Nephron progenitor cell (in vitro differentiated cells): ENCODE measurements at regions not wholly inside any gene's neighbourhood (a gene's known extent, or its start where the extent isn't known, plus 50 kb on each side); places are given as distances from the start of the nearest gene placed in this dataset.

Source experiments
- DNase-seq: peaks from one replicate; pipeline ENCODE4 v3.0.0; 2021
- H3K27ac Mint-ChIP-seq: 2 replicates; pipeline ENCODE4 v1.8.0; 2021; ENCODE audit warnings: mild to moderate bottlenecking, moderate library complexity, mixed read lengths
- H3K27me3 Mint-ChIP-seq: 2 replicates; pipeline ENCODE4 v1.8.0; 2021; ENCODE audit warnings: mild to moderate bottlenecking, low read depth, mixed read lengths; ENCODE audit not compliant: poor library complexity
- H3K36me3 Mint-ChIP-seq: 2 replicates; pipeline ENCODE4 v1.8.0; 2021; ENCODE audit warnings: low read depth, mixed read lengths
- H3K4me1 Mint-ChIP-seq: 2 replicates; pipeline ENCODE4 v1.8.0; 2021; ENCODE audit warnings: mixed read lengths
- H3K4me3 Mint-ChIP-seq: 2 replicates; pipeline ENCODE4 v1.8.0; 2021; ENCODE audit warnings: mild to moderate bottlenecking, moderate library complexity, mixed read lengths
- H3K9me3 Mint-ChIP-seq: 2 replicates; pipeline ENCODE4 v1.8.0; 2021; ENCODE audit warnings: mild to moderate bottlenecking, moderate library complexity, mixed read lengths
- CTCF ChIP-seq: fragments of 200-600 bp; sonication (generic); IDR thresholded peaks from 2 replicates; pipeline ENCODE4 v1.5.0; 2021; ENCODE audit warnings: antibody characterized with exemption

GRCh38 chr4:145316897-145317574, 136.6 kb upstream of the OTUD4 start:
- TF ChIP-seq CTCF: no peak
- Mint-ChIP-seq H3K36me3 (no peaks in the 10 kb centered on the region), H3K4me3 (no peak overlapping the region), H3K4me1 (peaks cover 12% of the 10 kb centered on the region), H3K27me3 (no peaks in the 10 kb centered on the region), H3K27ac (no peak overlapping the region), H3K9me3 (peaks cover 3% of the 10 kb centered on the region)
- no peak for DNase-seq

GRCh38 chr4:145315811-145316225, 135.4 kb upstream of the OTUD4 start:
- no peaks in the 10 kb centered on the region for H3K27me3 Mint-ChIP-seq
- H3K27ac Mint-ChIP-seq: no peak overlapping the region
- no peak for DNase-seq
- peaks cover 12% of the 10 kb centered on the region for H3K4me1 Mint-ChIP-seq
- H3K36me3 Mint-ChIP-seq: no peaks in the 10 kb centered on the region
- TF ChIP-seq CTCF: no peak
- H3K9me3 Mint-ChIP-seq: peaks cover 3% of the 10 kb centered on the region
- no peak overlapping the region for H3K4me3 Mint-ChIP-seq

- Mint-ChIP-seq H3K27ac (no peak overlapping the region), H3K36me3 (no peaks in the 10 kb centered on the region), H3K4me3 (no peak overlapping the region), H3K4me1 (no peaks in the 10 kb centered on the region), H3K9me3 (no peaks in the 10 kb centered on the region), H3K27me3 (no peaks in the 10 kb centered on the region)
- no peak for DNase-seq
- TF ChIP-seq CTCF: no peak
These were observed 128.2 kb upstream of the OTUD4 start for GRCh38 chr4:145308598-145308997.

- peak overlapping the region; percentile 21 for H3K27ac Mint-ChIP-seq
These were observed 127.5 kb upstream of the OTUD4 start for GRCh38 chr4:145307763-145308430.

GRCh38 chr4:145307120-145307519, 126.7 kb upstream of the OTUD4 start:
- H3K9me3 Mint-ChIP-seq: no peaks in the 10 kb centered on the region
- H3K27me3 Mint-ChIP-seq: no peaks in the 10 kb centered on the region
- no peaks in the 10 kb centered on the region for H3K36me3 Mint-ChIP-seq
- no peak for TF ChIP-seq CTCF
- no peak overlapping the region for H3K27ac Mint-ChIP-seq
- H3K4me3 Mint-ChIP-seq: no peak overlapping the region
- H3K4me1 Mint-ChIP-seq: no peaks in the 10 kb centered on the region
- DNase-seq: no peak

More at GRCh38 chr4:145307763-145308430, 127.5 kb upstream of the OTUD4 start:
- Mint-ChIP-seq H3K27me3 (no peaks in the 10 kb centered on the region), H3K4me3 (no peak overlapping the region), H3K4me1 (no peaks in the 10 kb centered on the region), H3K9me3 (no peaks in the 10 kb centered on the region), H3K36me3 (no peaks in the 10 kb centered on the region)
- no peak for TF ChIP-seq CTCF
- DNase-seq: no peak

- H3K27ac Mint-ChIP-seq: no peak overlapping the region
- no peaks in the 10 kb centered on the region for H3K27me3 Mint-ChIP-seq
- no peaks in the 10 kb centered on the region for H3K36me3 Mint-ChIP-seq
- TF ChIP-seq CTCF: no peak
- no peaks in the 10 kb centered on the region for H3K9me3 Mint-ChIP-seq
- DNase-seq: no peak
- peaks cover 11% of the 10 kb centered on the region for H3K4me1 Mint-ChIP-seq
- no peak overlapping the region for H3K4me3 Mint-ChIP-seq
These were observed 122.3 kb upstream of the OTUD4 start for GRCh38 chr4:145302725-145303124.
